ENCODE measurements at regions not wholly inside any gene's neighbourhood (a gene's known extent, or its start where the extent isn't known, plus 50 kb on each side); places are given as distances from the start of the nearest gene placed in this dataset.

- WGBS, 2 donors (ENCODE audit: low coverage in 1 of 2), result 20 to 31% methylated on average over 2 of the region's 2 CpGs
- H3K36me3 ChIP-seq, result no peaks in the 10 kb centered on the region
- H3K27me3 ChIP-seq, result no peaks in the 10 kb centered on the region
- H3K4me1 ChIP-seq, result peaks cover 0 to 6% (median 3%) of the 10 kb centered on the region in 4 donors
- no peak overlapping the region for H3K4me3 ChIP-seq
- no peak for DNase-seq
- H3K9me3 ChIP-seq, result no peaks in the 10 kb centered on the region
- TF ChIP-seq CTCF (IDR thresholded peaks at IDR 0.05) (no peak), POLR2AphosphoS5 (IDR thresholded peaks at IDR 0.05) (no peak), POLR2A (IDR thresholded peaks at IDR 0.05) (no peak), EP300 (IDR thresholded peaks at IDR 0.05; ENCODE audit: low read depth) (no peak)
- H3K27ac ChIP-seq, result peak overlapping the region; percentile 53 to 63 (median 56)
- in situ Hi-C loops (cut with MboI; ENCODE audit: low pct_ligation_motif_present in 1 of 4, low pct_unique_long_range_greater_than_20kb in 1 of 4, low sequenced_read_pairs in 3 of 4), result no loop called here
- intact Hi-C loops (cut with DNase I; ENCODE audit: low total_unique reads), result no loop called here
Measured at GRCh38 chrX:14476205-14476604, 53.1 kb upstream of the GLRA2 start.

- H3K4me1 ChIP-seq, result no peaks in the 10 kb centered on the region
- TF ChIP-seq POLR2AphosphoS5 (IDR thresholded peaks at IDR 0.05) (no peak), POLR2A (IDR thresholded peaks at IDR 0.05) (no peak), EP300 (IDR thresholded peaks at IDR 0.05; ENCODE audit: low read depth) (no peak), CTCF (IDR thresholded peaks at IDR 0.05) (no peak)
- no peaks in the 10 kb centered on the region for H3K27me3 ChIP-seq
- no peak for DNase-seq
- H3K36me3 ChIP-seq, result no peaks in the 10 kb centered on the region
- no peaks in the 10 kb centered on the region for H3K9me3 ChIP-seq
- H3K27ac ChIP-seq, result no peak overlapping the region
- in situ Hi-C loops (cut with MboI; ENCODE audit: low pct_ligation_motif_present in 1 of 4, low pct_unique_long_range_greater_than_20kb in 1 of 4, low sequenced_read_pairs in 3 of 4), result no loop called here
- WGBS, 2 donors (ENCODE audit: low coverage in 1 of 2), result 85% methylated on average over 2 of the region's 2 CpGs; no CpG with 5 or more reads in 1 of the 2 donors
- intact Hi-C loops (cut with DNase I; ENCODE audit: low total_unique reads), result no loop called here
- H3K4me3 ChIP-seq, result no peak overlapping the region
Measured at GRCh38 chrX:14449773-14450172, 79.6 kb upstream of the GLRA2 start.

GRCh38 chrX:14448406-14448805 lies 80.9 kb upstream of the GLRA2 start:
- no peak overlapping the region for H3K4me3 ChIP-seq
- no peak for DNase-seq
- H3K9me3 ChIP-seq, result no peaks in the 10 kb centered on the region
- no peaks in the 10 kb centered on the region for H3K27me3 ChIP-seq
- intact Hi-C loops (cut with DNase I; ENCODE audit: low total_unique reads), result no loop called here
- no peak overlapping the region for H3K27ac ChIP-seq
- H3K36me3 ChIP-seq, result no peaks in the 10 kb centered on the region
- WGBS, 2 donors (ENCODE audit: low coverage in 1 of 2), result 76% methylated on average over 9 of the region's 9 CpGs; no CpG with 5 or more reads in 1 of the 2 donors
- in situ Hi-C loops (cut with MboI; ENCODE audit: low pct_ligation_motif_present in 1 of 4, low pct_unique_long_range_greater_than_20kb in 1 of 4, low sequenced_read_pairs in 3 of 4), result no loop called here
- H3K4me1 ChIP-seq, result no peaks in the 10 kb centered on the region
- TF ChIP-seq POLR2AphosphoS5 (IDR thresholded peaks at IDR 0.05) (no peak), POLR2A (IDR thresholded peaks at IDR 0.05) (no peak), EP300 (IDR thresholded peaks at IDR 0.05; ENCODE audit: low read depth) (no peak), CTCF (IDR thresholded peaks at IDR 0.05) (no peak)

- H3K4me3 ChIP-seq, result no peak overlapping the region
- in situ Hi-C loops (cut with MboI; ENCODE audit: low pct_ligation_motif_present in 1 of 4, low pct_unique_long_range_greater_than_20kb in 1 of 4, low sequenced_read_pairs in 3 of 4) (no loop called here), intact Hi-C loops (cut with DNase I; ENCODE audit: low total_unique reads) (no loop called here)
- H3K27ac ChIP-seq, result no peak overlapping the region
- no peaks in the 10 kb centered on the region for H3K9me3 ChIP-seq
- no peak for DNase-seq
- no peaks in the 10 kb centered on the region for H3K27me3 ChIP-seq
- 50 to 77% methylated on average over 1 of the region's 1 CpG for WGBS, 2 donors (ENCODE audit: low coverage in 1 of 2)
- TF ChIP-seq POLR2A (IDR thresholded peaks at IDR 0.05) (no peak), EP300 (IDR thresholded peaks at IDR 0.05; ENCODE audit: low read depth) (no peak), POLR2AphosphoS5 (IDR thresholded peaks at IDR 0.05) (no peak), CTCF (IDR thresholded peaks at IDR 0.05) (no peak)
- H3K36me3 ChIP-seq, result no peaks in the 10 kb centered on the region
- no peaks in the 10 kb centered on the region for H3K4me1 ChIP-seq
Measured at GRCh38 chrX:14440106-14440505, 89.2 kb upstream of the GLRA2 start.

Data from transverse colon (tissue), 4 donors.